Karpas-422 (cell line): ENCODE measurements at regions not wholly inside any gene's neighbourhood (a gene's known extent, or its start where the extent isn't known, plus 50 kb on each side); places are given as distances from the start of the nearest gene placed in this dataset.

Experiments used
- DNase-seq: peaks from one replicate; pipeline ENCODE4 v3.0.0-alpha.2; 2015
- H2AFZ ChIP-seq: fragments of 200-600 bp; sonication (generic); 2 replicates; pipeline ENCODE4 v1.6.1; 2014; ENCODE audit warnings: antibody characterized with exemption, low read length, mixed read lengths
- H3K27ac ChIP-seq: fragments of 200-600 bp; sonication (generic); 2 replicates; pipeline ENCODE4 v1.5.1; 2014; ENCODE audit warnings: mild to moderate bottlenecking, low read length, moderate library complexity
- H3K27me3 ChIP-seq: fragments of 200-600 bp; sonication (generic); 2 replicates; pipeline ENCODE4 v1.6.1; 2014; ENCODE audit warnings: low read length, mixed read lengths
- H3K36me3 ChIP-seq: fragments of 200-600 bp; sonication (generic); 2 replicates; pipeline ENCODE4 v1.6.1; 2014; ENCODE audit warnings: low read length, mixed read lengths; ENCODE audit not compliant: insufficient read depth
- H3K4me1 ChIP-seq: fragments of 200-600 bp; sonication (generic); 2 replicates; pipeline ENCODE4 v1.6.1; 2014; ENCODE audit warnings: mild to moderate bottlenecking, low read length, mixed read lengths
- H3K4me2 ChIP-seq: fragments of 200-600 bp; sonication (generic); 2 replicates; pipeline ENCODE4 v1.6.1; 2014; ENCODE audit warnings: low read length, low read depth, mild to moderate bottlenecking; ENCODE audit not compliant: poor library complexity, severe bottlenecking
- H3K4me3 ChIP-seq: fragments of 200-600 bp; sonication (generic); 2 replicates; pipeline ENCODE4 v1.5.1; 2014; ENCODE audit warnings: mild to moderate bottlenecking, antibody characterized with exemption, low read length, mixed read lengths
- H3K79me2 ChIP-seq: fragments of 200-600 bp; sonication (generic); 2 replicates; pipeline ENCODE4 v1.6.1; 2014; ENCODE audit warnings: mild to moderate bottlenecking, low read length, mixed read lengths
- H3K9ac ChIP-seq: fragments of 200-600 bp; sonication (generic); 2 replicates; pipeline ENCODE4 v1.6.0; 2014; ENCODE audit warnings: low read length
- H3K9me2 ChIP-seq: fragments of 200-600 bp; sonication (generic), shearing (Covaris generic); replicated peaks from 2 replicates; pipeline ENCODE4 v1.6.0; 2014; ENCODE audit warnings: mild to moderate bottlenecking, low read length, moderate library complexity; ENCODE audit not compliant: insufficient read depth
- H3K9me3 ChIP-seq: fragments of 300-700, 200-600 bp; sonication (generic); 2 replicates; pipeline ENCODE4 v1.6.1; 2014; ENCODE audit warnings: low read length, mixed read lengths
- H4K20me1 ChIP-seq: fragments of 200-600 bp; sonication (generic); 2 replicates; pipeline ENCODE4 v1.6.1; 2014; ENCODE audit warnings: mild to moderate bottlenecking, antibody characterized with exemption, low read length, low read depth; ENCODE audit not compliant: insufficient read depth

GRCh38 chr4:33072298-33073089, 2352.3 kb downstream of the PCDH7 start:
- Histone ChIP-seq H3K9me3 (peaks cover 43% of the 10 kb centered on the region), H3K4me1 (no peaks in the 10 kb centered on the region), H2AFZ (no peak overlapping the region), H3K4me2 (no peak overlapping the region), H3K79me2 (no peaks in the 10 kb centered on the region), H3K36me3 (no peaks in the 10 kb centered on the region), H4K20me1 (no peaks in the 10 kb centered on the region), H3K4me3 (no peak overlapping the region), H3K27me3 (no peaks in the 10 kb centered on the region), H3K9me2 (no peaks in the 10 kb centered on the region), H3K9ac (no peak overlapping the region), H3K27ac (no peak overlapping the region)
- DNase-seq, result no peak

DNA sequence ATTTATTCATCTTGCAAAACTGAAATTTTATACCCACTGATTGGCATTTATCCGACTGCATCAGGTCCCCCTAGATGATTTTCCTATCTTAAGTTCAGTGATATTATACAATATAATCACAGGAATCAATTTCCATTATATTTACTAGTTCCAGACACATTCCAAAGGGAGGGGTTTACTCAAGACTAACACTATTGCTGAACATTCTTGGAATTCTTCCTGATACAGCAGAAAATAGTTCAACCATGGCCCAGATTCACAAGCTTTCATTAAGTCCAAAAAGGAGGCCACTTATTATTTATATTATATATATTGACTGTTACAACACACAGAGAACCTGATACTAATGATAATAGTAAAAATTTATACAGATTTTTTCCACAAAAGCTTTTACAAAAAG, 2353.6 kb downstream of the PCDH7 start:
- Histone ChIP-seq H3K9me2 (no peaks in the 10 kb centered on the region), H3K9ac (no peak overlapping the region), H4K20me1 (no peaks in the 10 kb centered on the region), H3K27me3 (no peaks in the 10 kb centered on the region), H3K9me3 (peaks cover 45% of the 10 kb centered on the region), H2AFZ (no peak overlapping the region), H3K27ac (no peak overlapping the region), H3K4me1 (no peaks in the 10 kb centered on the region), H3K36me3 (no peaks in the 10 kb centered on the region), H3K4me2 (no peak overlapping the region), H3K4me3 (no peak overlapping the region), H3K79me2 (no peaks in the 10 kb centered on the region)
- DNase-seq, result no peak

DNA sequence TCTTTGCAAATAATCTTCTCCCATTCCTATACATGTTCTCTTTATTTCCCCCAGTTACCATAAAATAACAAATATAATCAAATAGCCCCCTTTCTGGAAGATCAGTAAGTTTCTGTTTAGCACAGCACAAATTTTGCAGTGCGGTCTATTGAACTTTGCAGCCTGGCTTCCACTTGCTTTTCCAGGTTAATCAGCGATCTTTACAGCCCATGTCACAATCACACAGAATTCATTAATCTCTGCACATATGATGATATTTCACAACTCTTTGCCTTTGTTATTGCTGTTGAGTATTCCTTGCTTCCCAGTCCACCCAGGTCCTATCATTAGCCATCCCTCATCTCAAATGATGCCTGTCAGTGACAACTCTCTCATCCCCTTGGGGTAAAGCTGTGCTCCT, 2358.0 kb downstream of the PCDH7 start:
- peaks cover 33% of the 10 kb centered on the region for H3K9me3 ChIP-seq
- no peak overlapping the region for H2AFZ ChIP-seq
- no peaks in the 10 kb centered on the region for H3K4me1 ChIP-seq
- H3K9me2 ChIP-seq, result no peaks in the 10 kb centered on the region
- H3K36me3 ChIP-seq, result no peaks in the 10 kb centered on the region
- H3K27me3 ChIP-seq, result no peaks in the 10 kb centered on the region
- H4K20me1 ChIP-seq, result no peaks in the 10 kb centered on the region
- no peaks in the 10 kb centered on the region for H3K79me2 ChIP-seq
- no peak overlapping the region for H3K27ac ChIP-seq
- H3K9ac ChIP-seq, result no peak overlapping the region
- DNase-seq, result no peak
- no peak overlapping the region for H3K4me2 ChIP-seq
- no peak overlapping the region for H3K4me3 ChIP-seq

- H3K79me2 ChIP-seq, result no peaks in the 10 kb centered on the region
- no peak overlapping the region for H3K9ac ChIP-seq
- no peaks in the 10 kb centered on the region for H3K4me1 ChIP-seq
- H3K36me3 ChIP-seq, result no peaks in the 10 kb centered on the region
- H2AFZ ChIP-seq, result no peak overlapping the region
- no peak overlapping the region for H3K27ac ChIP-seq
- no peaks in the 10 kb centered on the region for H3K9me2 ChIP-seq
- DNase-seq, result no peak
- H3K27me3 ChIP-seq, result no peaks in the 10 kb centered on the region
- H3K4me3 ChIP-seq, result no peak overlapping the region
- no peaks in the 10 kb centered on the region for H4K20me1 ChIP-seq
- H3K9me3 ChIP-seq, result peaks cover 30% of the 10 kb centered on the region
- H3K4me2 ChIP-seq, result no peak overlapping the region
These were observed 2360.1 kb downstream of the PCDH7 start for GRCh38 chr4:33080275-33080674.

- Histone ChIP-seq H3K27me3 (no peaks in the 10 kb centered on the region), H3K4me3 (no peak overlapping the region), H3K4me1 (no peaks in the 10 kb centered on the region), H3K9me3 (peaks cover 35% of the 10 kb centered on the region), H3K9me2 (no peaks in the 10 kb centered on the region), H3K4me2 (no peak overlapping the region), H3K9ac (no peak overlapping the region), H3K27ac (no peak overlapping the region), H3K79me2 (no peaks in the 10 kb centered on the region), H2AFZ (no peak overlapping the region), H4K20me1 (no peaks in the 10 kb centered on the region), H3K36me3 (no peaks in the 10 kb centered on the region)
- no peak for DNase-seq
These were observed 2365.5 kb downstream of the PCDH7 start for GRCh38 chr4:33085709-33086108.

GRCh38 chr4:33086331-33086925, 2366.3 kb downstream of the PCDH7 start:
- Histone ChIP-seq H3K27me3 (no peaks in the 10 kb centered on the region), H3K9me2 (no peaks in the 10 kb centered on the region), H3K36me3 (no peaks in the 10 kb centered on the region), H4K20me1 (no peaks in the 10 kb centered on the region), H3K9me3 (peaks cover 36% of the 10 kb centered on the region), H2AFZ (no peak overlapping the region), H3K27ac (no peak overlapping the region), H3K4me3 (no peak overlapping the region), H3K4me1 (no peaks in the 10 kb centered on the region), H3K9ac (no peak overlapping the region), H3K79me2 (no peaks in the 10 kb centered on the region), H3K4me2 (no peak overlapping the region)
- DNase-seq, result no peak

DNA sequence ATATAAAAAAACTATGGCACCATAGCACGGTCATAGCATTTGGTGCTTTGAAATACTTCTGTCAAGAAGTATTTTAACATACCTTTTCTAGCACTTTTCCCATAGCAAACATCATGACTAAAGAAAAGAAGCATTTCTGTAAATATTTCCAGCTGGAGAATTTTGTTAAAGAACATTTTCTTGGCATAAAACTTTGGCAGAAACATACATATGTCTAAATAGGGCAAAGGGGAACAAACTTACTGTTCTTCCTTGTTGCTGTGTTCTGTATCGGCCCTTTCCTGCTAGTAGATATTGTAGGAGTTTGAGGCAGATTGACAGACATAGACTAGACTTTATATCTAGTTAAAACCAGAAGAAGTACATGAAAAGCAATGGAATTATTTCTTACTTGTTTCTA, 2368.5 kb downstream of the PCDH7 start:
- no peak for DNase-seq
- no peak overlapping the region for H3K4me3 ChIP-seq

GRCh38 chr4:33090910-33091309, 2370.7 kb downstream of the PCDH7 start:
- Histone ChIP-seq H3K27me3 (no peaks in the 10 kb centered on the region), H3K79me2 (no peaks in the 10 kb centered on the region), H3K36me3 (no peaks in the 10 kb centered on the region), H3K4me1 (no peaks in the 10 kb centered on the region), H3K9ac (no peak overlapping the region), H3K4me2 (no peak overlapping the region), H3K4me3 (no peak overlapping the region), H3K27ac (no peak overlapping the region), H2AFZ (no peak overlapping the region), H3K9me3 (peaks cover 31% of the 10 kb centered on the region), H4K20me1 (no peaks in the 10 kb centered on the region), H3K9me2 (no peaks in the 10 kb centered on the region)
- DNase-seq, result no peak

More for the DNA sequence above, 2368.5 kb downstream of the PCDH7 start:
- Histone ChIP-seq H3K4me2 (no peak overlapping the region), H3K4me1 (no peaks in the 10 kb centered on the region), H3K9ac (no peak overlapping the region), H2AFZ (no peak overlapping the region), H3K27me3 (no peaks in the 10 kb centered on the region), H3K9me2 (no peaks in the 10 kb centered on the region), H3K9me3 (peaks cover 26% of the 10 kb centered on the region), H4K20me1 (no peaks in the 10 kb centered on the region), H3K27ac (no peak overlapping the region), H3K36me3 (no peaks in the 10 kb centered on the region), H3K79me2 (no peaks in the 10 kb centered on the region)
